ENCODE measurements at regions not wholly inside any gene's neighbourhood (a gene's known extent, or its start where the extent isn't known, plus 50 kb on each side); places are given as distances from the start of the nearest gene placed in this dataset.

GRCh38 chr4:81527709-81528108, 56.0 kb upstream of the RASGEF1B start:
- Histone ChIP-seq H2BK15ac (ENCODE audit: low read length) (no peak overlapping the region), H3K23me2 (ENCODE audit: low read depth, low read length) (no peaks in the 10 kb centered on the region), H2BK5ac (ENCODE audit: low read depth, low read length) (no peak overlapping the region), H3K14ac (ENCODE audit: insufficient read length) (no peak overlapping the region), H2AK5ac (ENCODE audit: low read depth, low read length) (no peak overlapping the region), H2BK12ac (ENCODE audit: low read depth, low read length) (no peak overlapping the region), H2BK20ac (ENCODE audit: low read length) (no peak overlapping the region), H4K5ac (ENCODE audit: insufficient read length, low read depth, low read length) (no peak overlapping the region), H3K27me3 (replicated peaks in 1 of 4; ENCODE audit: control insufficient read depth in 3 of 4, extremely low read depth in 1 of 4, insufficient read depth in 3 of 4, low read length in 3 of 4) (no peaks in the 10 kb centered on the region), H3K9me3 (ENCODE audit: insufficient read depth in 2 of 2, low read depth in 1 of 2, low read length in 1 of 2) (no peaks in the 10 kb centered on the region), H3K23ac (ENCODE audit: insufficient read length) (no peak overlapping the region), H3K27ac (ENCODE audit: low read depth, low read length) (no peak overlapping the region), H4K8ac (ENCODE audit: extremely low read depth, insufficient read depth, low read length) (no peak overlapping the region), H3K4ac (replicated peaks; ENCODE audit: insufficient read length, low read depth, low read length) (no peak overlapping the region), H2AFZ (ENCODE audit: low read length) (no peak overlapping the region), H3K56ac (replicated peaks; ENCODE audit: insufficient read length, low read depth, low read length) (no peak overlapping the region), H3K4me3 (ENCODE audit: extremely low read depth in 1 of 4, insufficient read depth in 2 of 4, low read depth in 3 of 4, low read length in 4 of 4) (no peak overlapping the region), H3K18ac (ENCODE audit: extremely low read depth, low read length) (no peak overlapping the region), H4K91ac (replicated peaks; ENCODE audit: insufficient read length, low read length) (no peak overlapping the region), H3K4me2 (ENCODE audit: insufficient read depth in 1 of 2, low read depth in 2 of 2, low read length in 2 of 2) (no peak overlapping the region), H3K79me1 (ENCODE audit: low read depth, low read length) (no peaks in the 10 kb centered on the region), H3K79me2 (ENCODE audit: control insufficient read depth in 1 of 2, insufficient read depth in 2 of 2, low read length in 2 of 2) (no peaks in the 10 kb centered on the region), H3K36me3 (ENCODE audit: control insufficient read depth in 2 of 4, insufficient read depth in 4 of 4, low read length in 3 of 4) (no peaks in the 10 kb centered on the region), H2BK120ac (replicated peaks; ENCODE audit: low read depth, low read length) (no peak overlapping the region), H3K9ac (replicated peaks in 1 of 4; ENCODE audit: extremely low read depth in 1 of 4, low read depth in 3 of 4, low read length in 3 of 4) (no peak overlapping the region), H3K4me1 (replicated peaks in 1 of 4; ENCODE audit: control insufficient read depth in 3 of 4, insufficient read depth in 4 of 4, low read length in 3 of 4) (no peaks in the 10 kb centered on the region), H4K20me1 (replicated peaks in 1 of 2; ENCODE audit: control insufficient read depth in 1 of 2, insufficient read depth in 2 of 2, low read length in 2 of 2) (no peaks in the 10 kb centered on the region)
- DNase-seq (ENCODE audit: low read depth in 1 of 2, low spot score in 2 of 2) = no peak
- ChIA-PET POLR2A (ENCODE audit: partially characterized antibody) (no interaction called here), CTCF (ENCODE audit: partially characterized antibody) (interaction anchor here (1.1 to 1.6 kb wide), 4 partner anchors 9 to 121 kb away, joined by 3 to 5 read pairs (median 4); no protein-coding TSS in a partner anchor)
- no peak for FAIRE-seq
- no peak for TF ChIP-seq RXRA (IDR thresholded peaks at IDR 0.05; ENCODE audit: insufficient read depth, low read depth, low read length)
- TF ChIP-seq RFX5 (IDR thresholded peaks at IDR 0.05; ENCODE audit: borderline replicate concordance, low read depth, low read length) = no peak
- TF ChIP-seq JUN (IDR thresholded peaks at IDR 0.05; ENCODE audit: low read depth, low read length) = no peak
- WGBS, 2 experiments (ENCODE audit: extremely low coverage in 1 of 2, insufficient coverage in 1 of 2, insufficient read length in 1 of 2, insufficient replicate concordance in 2 of 2, low coverage in 1 of 2, low lambda C conversion rate in 2 of 2, missing lambda C conversion rate in 1 of 2) = 100% methylated on average over 1 of the region's 1 CpG; no CpG with 5 or more reads in 1 of the 2 experiments

Data from H1 (cell line).